Endothelial cell of umbilical vein (primary cell): ENCODE measurements at regions not wholly inside any gene's neighbourhood (a gene's known extent, or its start where the extent isn't known, plus 50 kb on each side); places are given as distances from the start of the nearest gene placed in this dataset.

Experiments used
- POLR2A ChIP-seq: IDR thresholded peaks from 2 replicates; pipeline ENCODE4 v1.6.1; 2012; ENCODE audit warnings: low read depth, mild to moderate bottlenecking, control low read depth, low read length
- TF ChIP-seq, protein P1 (sequence below), 2 donors: IDR thresholded peaks; 1 replicate in 1 of 2; 2 replicates in 1 of 2; pipeline ENCODE4 v1.5.1; 2011; ENCODE audit warnings: low read length in 2 of 2, mild to moderate bottlenecking in 2 of 2, moderate library complexity in 2 of 2, control low read depth in 1 of 2, inconsistent platforms in 1 of 2, low read depth in 1 of 2; ENCODE audit not compliant: insufficient read depth in 1 of 2; ENCODE audit errors: extremely low read depth in 1 of 2

DNA sequence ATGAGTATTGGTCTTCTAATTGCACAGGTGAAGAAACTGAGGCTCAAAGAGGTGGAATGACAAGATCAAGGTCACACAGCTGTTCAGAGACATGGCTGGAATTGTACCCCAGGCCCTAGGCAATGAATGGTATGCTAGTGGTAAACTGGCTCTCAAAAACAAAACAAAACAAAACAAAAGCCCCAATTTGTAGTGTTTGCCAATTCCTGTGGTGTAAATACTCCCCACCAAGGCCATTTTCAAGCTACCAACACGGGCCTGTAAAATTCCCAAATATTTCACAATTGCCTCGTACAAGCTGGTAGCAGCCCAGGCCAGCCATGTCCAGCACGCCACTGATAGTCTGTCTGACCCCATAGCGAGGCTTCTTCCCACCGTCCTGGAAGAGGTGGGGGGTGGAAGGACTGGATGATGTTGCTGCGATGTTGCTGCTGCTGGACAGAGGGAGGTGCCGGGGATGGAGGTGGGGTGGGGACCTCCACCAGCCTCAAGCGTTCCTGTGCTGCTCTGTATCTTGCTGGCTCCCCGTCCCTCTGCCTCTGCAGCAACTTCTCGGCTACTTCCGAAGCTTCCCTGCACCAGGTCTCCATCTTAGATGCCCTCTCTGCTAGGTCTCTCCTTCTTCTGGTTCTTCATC lies 62.2 kb upstream of the RUNX3 start:
- TF ChIP-seq, protein P1, sequence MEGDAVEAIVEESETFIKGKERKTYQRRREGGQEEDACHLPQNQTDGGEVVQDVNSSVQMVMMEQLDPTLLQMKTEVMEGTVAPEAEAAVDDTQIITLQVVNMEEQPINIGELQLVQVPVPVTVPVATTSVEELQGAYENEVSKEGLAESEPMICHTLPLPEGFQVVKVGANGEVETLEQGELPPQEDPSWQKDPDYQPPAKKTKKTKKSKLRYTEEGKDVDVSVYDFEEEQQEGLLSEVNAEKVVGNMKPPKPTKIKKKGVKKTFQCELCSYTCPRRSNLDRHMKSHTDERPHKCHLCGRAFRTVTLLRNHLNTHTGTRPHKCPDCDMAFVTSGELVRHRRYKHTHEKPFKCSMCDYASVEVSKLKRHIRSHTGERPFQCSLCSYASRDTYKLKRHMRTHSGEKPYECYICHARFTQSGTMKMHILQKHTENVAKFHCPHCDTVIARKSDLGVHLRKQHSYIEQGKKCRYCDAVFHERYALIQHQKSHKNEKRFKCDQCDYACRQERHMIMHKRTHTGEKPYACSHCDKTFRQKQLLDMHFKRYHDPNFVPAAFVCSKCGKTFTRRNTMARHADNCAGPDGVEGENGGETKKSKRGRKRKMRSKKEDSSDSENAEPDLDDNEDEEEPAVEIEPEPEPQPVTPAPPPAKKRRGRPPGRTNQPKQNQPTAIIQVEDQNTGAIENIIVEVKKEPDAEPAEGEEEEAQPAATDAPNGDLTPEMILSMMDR (IDR thresholded peaks at IDR 0.05; ENCODE audit: extremely low read depth in 1 of 2, insufficient read depth in 1 of 2, low read depth in 1 of 2, low read length in 2 of 2) = no peak
- no peak for TF ChIP-seq POLR2A
